ENCODE measurements at regions not wholly inside any gene's neighbourhood (a gene's known extent, or its start where the extent isn't known, plus 50 kb on each side); places are given as distances from the start of the nearest gene placed in this dataset.
"Not testable (repeated sequence)": the region's sequence is repeated elsewhere in the genome, so short reads cannot be mapped to it uniquely, and the experiment has no call there.

GRCh38 chr20:55678970-55679667 lies 326.2 kb downstream of the CBLN4 start:
- no peak for DNase-seq

- DNase-seq = no peak
These were observed 327.2 kb downstream of the CBLN4 start for GRCh38 chr20:55678126-55678525.

GRCh38 chr20:55677011-55677410 lies 328.3 kb downstream of the CBLN4 start:
- no peak for DNase-seq

- DNase-seq = no peak
These were observed 329.2 kb downstream of the CBLN4 start for GRCh38 chr20:55676097-55676496.

DNA sequence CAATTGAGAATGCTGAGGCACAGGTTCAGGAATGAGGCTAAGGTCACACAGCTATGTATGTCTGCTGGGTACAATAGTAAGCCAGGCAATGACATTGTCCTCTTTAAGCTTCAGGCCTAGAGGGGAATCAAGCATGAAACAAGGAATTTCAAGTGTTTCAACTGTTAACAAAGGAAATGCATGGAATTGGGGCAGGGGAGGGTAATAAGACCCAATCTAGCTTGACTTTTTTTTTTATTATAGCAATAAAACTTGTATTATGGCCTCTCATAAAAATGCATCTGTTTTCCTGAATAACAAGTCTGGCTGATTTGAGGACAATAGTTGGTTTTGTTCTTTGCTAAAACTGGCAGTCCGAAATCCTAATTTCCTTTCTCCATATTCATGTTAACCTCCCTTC lies 336.7 kb downstream of the CBLN4 start:
- no peak for DNase-seq

DNA sequence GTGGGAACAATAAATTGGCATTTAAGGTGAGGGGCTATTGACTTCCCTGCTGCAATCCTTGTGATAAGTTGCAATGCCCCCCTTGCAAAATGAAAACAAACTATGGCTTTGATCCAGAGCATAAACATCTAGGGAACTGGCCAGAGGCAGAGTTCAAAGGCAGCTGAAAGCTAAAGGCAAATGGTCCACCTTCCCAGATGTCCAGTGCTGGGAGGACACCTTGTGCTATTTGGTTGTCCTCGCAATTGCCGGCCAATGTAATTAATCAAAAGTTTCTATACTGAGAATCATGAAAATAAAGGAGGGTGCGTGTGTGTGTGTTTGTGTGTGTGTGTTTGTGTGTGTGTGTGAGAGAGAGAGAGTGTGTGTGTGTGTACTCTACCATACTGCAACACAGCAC lies 337.4 kb downstream of the CBLN4 start:
- no peak for DNase-seq

GRCh38 chr20:55667024-55667423 lies 338.3 kb downstream of the CBLN4 start:
- no peak for DNase-seq

DNA sequence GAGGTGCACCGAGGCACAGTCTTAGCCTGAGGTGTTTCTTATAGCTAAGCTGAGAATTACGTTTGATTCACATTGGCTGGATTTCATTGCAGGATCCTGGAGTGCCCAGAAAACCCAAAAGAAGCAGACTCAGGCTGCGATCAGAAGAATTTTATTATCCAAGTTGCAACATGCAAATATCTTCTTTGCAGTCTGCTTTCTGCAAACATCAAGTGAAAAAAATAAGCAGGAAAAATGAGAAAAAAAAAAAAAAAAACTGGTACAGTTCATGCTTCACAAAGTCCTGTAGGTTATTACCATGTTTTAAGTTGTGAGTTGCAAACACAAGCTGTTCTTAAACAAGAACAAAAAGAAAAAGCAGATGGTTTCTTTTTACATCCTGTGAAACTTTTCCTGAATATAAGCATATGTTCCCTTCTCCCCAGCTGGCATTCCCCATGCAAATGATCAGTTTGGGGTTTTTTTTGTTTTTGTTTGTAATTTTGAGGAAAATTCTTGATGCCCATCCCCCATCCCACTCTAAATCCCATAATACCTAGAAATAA lies 349.0 kb downstream of the CBLN4 start:
- no peak for DNase-seq

DNA sequence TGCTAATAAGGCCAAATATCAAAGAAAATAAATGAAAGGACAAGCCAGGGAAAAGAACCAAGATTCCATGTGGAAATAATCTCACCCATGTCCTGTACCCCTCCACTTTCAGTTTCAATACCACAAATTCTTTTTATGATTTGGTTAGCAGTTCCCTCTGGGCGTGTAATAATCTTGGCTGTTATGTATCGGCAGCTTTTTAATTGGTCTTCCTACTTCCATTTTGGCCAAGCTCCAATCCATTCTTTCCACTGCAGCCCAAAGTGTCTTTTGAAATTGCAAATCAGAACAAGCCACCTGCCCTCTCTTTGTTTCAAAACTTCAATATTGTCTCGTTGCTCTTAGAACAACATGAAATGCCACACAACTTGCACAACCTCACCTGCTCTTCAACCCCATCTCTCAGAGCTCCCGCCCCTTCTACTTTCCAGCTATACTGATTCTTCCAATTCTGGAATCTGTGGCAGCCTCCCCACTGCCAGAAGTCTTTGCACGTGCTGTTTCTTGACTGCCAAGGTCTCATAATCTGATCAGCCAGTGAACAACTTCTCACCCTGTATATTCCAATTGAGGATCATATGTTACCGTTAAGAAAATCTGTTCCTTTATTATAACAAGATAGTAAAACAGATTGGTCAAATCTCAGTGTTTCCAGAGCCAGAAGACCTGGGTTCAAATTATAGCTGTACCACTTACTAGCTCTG lies 354.5 kb downstream of the CBLN4 start:
- DNase-seq = no peak

DNA sequence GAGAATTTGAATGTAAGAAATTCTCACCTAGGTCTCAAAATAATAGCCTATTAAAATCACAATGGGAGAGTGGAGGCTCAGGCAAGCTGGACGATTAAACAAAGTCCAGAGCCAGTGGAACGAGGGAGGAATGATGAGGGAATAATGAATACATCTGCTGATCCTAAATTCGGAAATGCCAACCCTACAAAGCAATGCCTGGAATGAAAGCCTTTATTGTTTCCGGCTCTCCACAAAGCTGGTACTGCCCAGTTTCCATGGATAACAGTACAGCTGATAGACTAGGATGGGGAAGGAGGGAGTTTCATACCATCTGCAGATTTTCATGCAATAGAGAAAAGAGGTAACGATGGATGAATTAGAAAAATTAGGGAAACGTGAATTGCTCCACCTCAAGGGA lies 356.1 kb downstream of the CBLN4 start:
- no peak for DNase-seq

DNA sequence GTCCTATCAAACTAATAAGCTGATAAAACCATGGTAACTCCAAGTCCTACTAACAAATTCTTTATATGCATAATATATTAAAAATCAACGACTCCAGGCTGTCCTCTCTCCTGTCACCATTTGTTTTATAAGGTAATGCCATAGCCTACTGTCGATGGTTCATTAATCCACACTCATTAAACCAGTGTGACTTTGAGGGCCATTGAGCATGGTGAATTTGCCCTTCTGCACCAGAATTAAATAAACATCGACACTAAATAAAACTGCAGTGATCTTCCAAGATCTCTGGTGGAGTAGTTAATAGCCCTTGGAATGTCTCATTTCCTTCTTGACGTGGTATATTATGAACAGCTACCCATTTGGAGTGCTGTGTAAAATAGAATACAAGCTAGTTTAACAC lies 358.5 kb downstream of the CBLN4 start:
- no peak for DNase-seq

DNA sequence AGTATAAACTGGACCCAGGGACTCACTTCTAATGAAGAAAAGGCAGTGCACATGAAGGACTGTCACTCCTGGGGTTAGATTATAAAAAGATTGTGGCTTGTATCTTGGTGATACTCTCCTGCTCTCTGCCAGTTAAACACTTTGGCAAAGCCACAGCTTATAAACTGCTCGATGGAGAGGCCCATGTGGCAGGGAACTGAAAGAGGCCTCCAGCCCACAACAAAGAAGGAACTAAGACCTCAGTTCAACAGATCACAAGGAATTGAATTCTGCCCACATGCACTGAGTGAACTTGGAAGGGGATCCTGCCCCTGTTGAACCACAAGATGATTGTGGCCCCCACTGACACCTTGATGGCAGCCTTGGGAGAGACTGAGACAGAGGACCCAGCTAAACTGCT lies 363.8 kb downstream of the CBLN4 start:
- no peak for DNase-seq

DNA sequence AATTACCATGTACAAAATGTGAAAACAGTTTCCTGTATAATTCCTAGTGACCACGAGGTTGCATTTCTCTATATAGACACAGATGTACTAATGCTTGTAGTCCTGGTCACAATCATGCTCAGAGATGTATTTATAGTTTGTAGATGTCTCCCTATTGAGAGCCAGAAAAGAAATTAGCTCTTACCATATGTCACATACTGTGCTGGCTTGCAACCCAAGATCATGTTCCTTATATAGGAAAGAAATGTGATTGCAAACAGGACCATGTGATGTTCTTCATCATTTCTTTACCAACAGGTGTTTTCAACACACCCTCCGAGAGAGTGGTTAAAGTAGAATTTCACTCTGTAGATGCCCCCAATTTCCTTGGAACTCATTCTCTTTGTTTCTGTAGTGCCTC lies 369.4 kb downstream of the CBLN4 start:
- DNase-seq = no peak

GRCh38 chr20:55632592-55632991 lies 372.7 kb downstream of the CBLN4 start:
- no peak for DNase-seq

- not testable (repeated sequence) for DNase-seq
These were observed 376.2 kb downstream of the CBLN4 start for GRCh38 chr20:55629143-55629542.

GRCh38 chr20:55626716-55627115 lies 378.6 kb downstream of the CBLN4 start:
- no peak for DNase-seq

DNA sequence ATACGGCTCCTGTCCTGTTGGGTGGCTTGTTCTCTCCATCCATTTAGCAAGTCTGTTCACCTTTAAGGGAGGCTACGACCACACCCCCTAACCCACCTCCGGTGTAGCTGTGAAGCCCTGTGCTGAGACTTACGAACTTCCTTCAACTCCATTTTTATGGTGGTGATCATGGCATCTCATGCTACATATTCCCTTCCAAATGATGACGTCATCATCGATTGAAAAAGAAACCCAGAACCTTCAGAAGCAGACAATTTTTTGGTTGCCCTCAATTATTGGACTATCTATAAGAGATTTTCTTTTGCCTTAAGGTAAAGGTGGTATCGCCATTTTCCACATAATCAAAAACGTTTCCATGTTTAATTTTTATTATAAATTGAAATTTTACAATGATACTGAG lies 389.0 kb downstream of the CBLN4 start:
- no peak for DNase-seq

GRCh38 chr20:55615818-55616217 lies 389.5 kb downstream of the CBLN4 start:
- no peak for DNase-seq

- no peak for DNase-seq
These were observed 391.0 kb downstream of the CBLN4 start for GRCh38 chr20:55614220-55614757.

DNA sequence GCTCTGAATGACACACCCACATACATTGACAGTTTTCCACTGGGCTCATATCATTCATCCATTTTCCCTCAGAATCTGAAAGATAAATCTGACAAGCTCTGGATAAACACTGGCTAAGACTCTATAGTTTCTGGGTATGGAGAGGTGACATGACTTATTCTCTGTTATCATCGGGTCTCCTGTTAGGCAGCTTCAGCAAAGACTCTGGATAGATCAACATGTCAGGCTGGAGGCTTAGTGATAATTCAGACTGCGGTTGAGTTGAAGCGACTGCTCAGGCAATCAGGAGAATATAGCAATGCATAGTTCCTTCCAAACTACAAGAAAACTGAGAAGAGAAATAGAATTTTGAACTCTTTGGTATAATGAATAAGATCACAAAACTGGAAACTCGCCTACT lies 394.6 kb downstream of the CBLN4 start:
- DNase-seq = no peak

- DNase-seq = no peak
These were observed 399.7 kb downstream of the CBLN4 start for GRCh38 chr20:55605594-55605993.

DNA sequence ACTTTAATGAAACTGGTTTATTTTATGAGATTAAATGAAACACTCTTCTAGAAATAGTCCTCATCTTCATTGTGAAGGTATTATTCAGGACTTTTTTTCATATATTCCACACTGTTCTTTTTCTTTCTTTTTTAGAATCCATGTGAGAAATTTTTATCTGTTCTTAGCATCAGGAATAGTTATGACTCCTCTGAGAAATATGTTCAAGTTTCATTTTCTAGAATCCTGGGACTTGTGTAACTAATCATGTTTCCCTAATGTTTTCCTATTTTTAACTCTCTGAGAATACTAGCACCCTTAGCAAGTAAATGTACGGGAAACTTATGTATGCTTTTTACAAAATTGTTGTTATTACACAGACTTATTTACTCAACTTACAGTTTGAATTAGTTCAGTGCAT lies 407.8 kb downstream of the CBLN4 start:
- no peak for DNase-seq

GRCh38 chr20:55596431-55596830 lies 408.9 kb downstream of the CBLN4 start:
- no peak for DNase-seq

- DNase-seq = no peak
These were observed 412.5 kb downstream of the CBLN4 start for GRCh38 chr20:55592866-55593265.
